ENCODE measurements at regions not wholly inside any gene's neighbourhood (a gene's known extent, or its start where the extent isn't known, plus 50 kb on each side); places are given as distances from the start of the nearest gene placed in this dataset.

GRCh38 chr2:41763141-41763540 is 284.7 kb upstream of the PKDCC start:
- no peaks in the 10 kb centered on the region for H3K9me3 ChIP-seq (replicated peaks in 1 of 11)
- H3K36me3 ChIP-seq: no peaks in the 10 kb centered on the region
- H3K27ac ChIP-seq: no peak overlapping the region
- no peaks in the 10 kb centered on the region for H4K20me1 ChIP-seq
- no peak overlapping the region for H3K4me3 ChIP-seq
- H3K9ac ChIP-seq: no peak overlapping the region
- H3K4me1 ChIP-seq: peaks cover 0 to 5% (median 2%) of the 10 kb centered on the region in 10 experiments; a peak in 11 of 20 replicates
- H3K27me3 ChIP-seq: no peaks in the 10 kb centered on the region
- no peak overlapping the region for H3K4me2 ChIP-seq
- no peak for TF ChIP-seq Cebpa-rat (IDR thresholded peaks at IDR 0.05)

- Histone ChIP-seq H3K4me2 (no peak overlapping the region), H3K4me1 (peaks cover 0 to 10% (median 6%) of the 10 kb centered on the region in 10 experiments; a peak in 11 of 20 replicates), H3K4me3 (no peak overlapping the region), H4K20me1 (no peaks in the 10 kb centered on the region), H3K27me3 (no peaks in the 10 kb centered on the region), H3K27ac (no peak overlapping the region), H3K9me3 (replicated peaks in 1 of 11) (no peaks in the 10 kb centered on the region), H3K36me3 (no peaks in the 10 kb centered on the region), H3K9ac (no peak overlapping the region)
- TF ChIP-seq Cebpa-rat (IDR thresholded peaks at IDR 0.05): no peak
Observed at GRCh38 chr2:41764131-41764530, 283.7 kb upstream of the PKDCC start.

- Histone ChIP-seq H3K27me3 (no peaks in the 10 kb centered on the region), H3K9me3 (replicated peaks in 1 of 11) (no peaks in the 10 kb centered on the region), H3K4me2 (no peak overlapping the region), H3K9ac (no peak overlapping the region), H3K36me3 (no peaks in the 10 kb centered on the region), H3K4me1 (peaks cover 0 to 10% (median 6%) of the 10 kb centered on the region in 10 experiments; a peak in 11 of 20 replicates), H3K4me3 (no peak overlapping the region), H4K20me1 (no peaks in the 10 kb centered on the region), H3K27ac (no peak overlapping the region)
- TF ChIP-seq Cebpa-rat (IDR thresholded peaks at IDR 0.05): no peak
Observed at GRCh38 chr2:41764919-41765318, 282.9 kb upstream of the PKDCC start.

- H3K4me3 ChIP-seq: no peak overlapping the region
- no peaks in the 10 kb centered on the region for H4K20me1 ChIP-seq
- H3K9me3 ChIP-seq (replicated peaks in 1 of 11): no peaks in the 10 kb centered on the region
- H3K4me1 ChIP-seq: peaks cover 0 to 10% (median 6%) of the 10 kb centered on the region in 10 experiments; a peak in 11 of 20 replicates
- no peaks in the 10 kb centered on the region for H3K36me3 ChIP-seq
- H3K9ac ChIP-seq: no peak overlapping the region
- peak overlapping the region in 8 of 11 experiments; percentile 18 to 48 (median 40); a peak in 14 of 22 replicates for H3K4me2 ChIP-seq
- H3K27ac ChIP-seq: no peak overlapping the region
- no peaks in the 10 kb centered on the region for H3K27me3 ChIP-seq
- TF ChIP-seq Cebpa-rat (IDR thresholded peaks at IDR 0.05): no peak
Observed at GRCh38 chr2:41768310-41768709, 279.5 kb upstream of the PKDCC start.

GRCh38 chr2:41771710-41772109 is 276.1 kb upstream of the PKDCC start:
- Histone ChIP-seq H3K36me3 (no peaks in the 10 kb centered on the region), H3K4me3 (no peak overlapping the region), H3K27ac (no peak overlapping the region), H3K4me2 (no peak overlapping the region), H4K20me1 (no peaks in the 10 kb centered on the region), H3K9ac (no peak overlapping the region), H3K9me3 (replicated peaks in 1 of 11) (peaks cover 0 to 7% (median 0%) of the 10 kb centered on the region in 11 experiments; a peak in 2 of 22 replicates), H3K4me1 (peaks cover 0 to 10% (median 6%) of the 10 kb centered on the region in 10 experiments; a peak in 11 of 20 replicates), H3K27me3 (no peaks in the 10 kb centered on the region)
- TF ChIP-seq Cebpa-rat (IDR thresholded peaks at IDR 0.05): no peak

GRCh38 chr2:41772697-41773096 is 275.1 kb upstream of the PKDCC start:
- Histone ChIP-seq H3K4me2 (no peak overlapping the region), H3K27ac (no peak overlapping the region), H4K20me1 (no peaks in the 10 kb centered on the region), H3K36me3 (no peaks in the 10 kb centered on the region), H3K4me3 (no peak overlapping the region), H3K9me3 (replicated peaks in 1 of 11) (peaks cover 0 to 7% (median 0%) of the 10 kb centered on the region in 11 experiments; a peak in 2 of 22 replicates), H3K9ac (no peak overlapping the region), H3K27me3 (no peaks in the 10 kb centered on the region), H3K4me1 (peaks cover 0 to 11% (median 8%) of the 10 kb centered on the region in 10 experiments; a peak in 11 of 20 replicates)
- TF ChIP-seq Cebpa-rat (IDR thresholded peaks at IDR 0.05): no peak

GRCh38 chr2:41774011-41774605 is 273.7 kb upstream of the PKDCC start:
- Histone ChIP-seq H3K27ac (no peak overlapping the region), H3K9me3 (replicated peaks in 1 of 11) (peaks cover 0 to 7% (median 0%) of the 10 kb centered on the region in 11 experiments; a peak in 2 of 22 replicates), H3K4me3 (no peak overlapping the region), H4K20me1 (no peaks in the 10 kb centered on the region), H3K27me3 (no peaks in the 10 kb centered on the region), H3K36me3 (no peaks in the 10 kb centered on the region), H3K4me2 (no peak overlapping the region), H3K4me1 (0 out of 20 replicates have a peak, but pooled peaks cover 0 to 7% (median 0%) of the 10 kb centered on the region in 10 experiments), H3K9ac (no peak overlapping the region)
- TF ChIP-seq Cebpa-rat (IDR thresholded peaks at IDR 0.05): no peak

- Histone ChIP-seq H3K27me3 (no peaks in the 10 kb centered on the region), H3K9me3 (replicated peaks in 1 of 11) (peaks cover 0 to 7% (median 0%) of the 10 kb centered on the region in 11 experiments; a peak in 2 of 22 replicates), H3K27ac (no peak overlapping the region), H4K20me1 (no peaks in the 10 kb centered on the region), H3K4me1 (peaks cover 0 to 7% (median 0%) of the 10 kb centered on the region in 10 experiments; a peak in 2 of 20 replicates), H3K36me3 (no peaks in the 10 kb centered on the region), H3K4me3 (no peak overlapping the region), H3K9ac (no peak overlapping the region), H3K4me2 (no peak overlapping the region)
- TF ChIP-seq Cebpa-rat (IDR thresholded peaks at IDR 0.05): 0 out of 22 replicates have a peak, but pooled peaks of 1 of the 11 experiments have one; percentile 31
Observed at GRCh38 chr2:41775366-41776025, 272.3 kb upstream of the PKDCC start.

- 0 out of 22 replicates have a peak overlapping the region, but pooled peaks of 1 of the 11 experiments have one; percentile 1 for H3K4me2 ChIP-seq
- TF ChIP-seq Cebpa-rat (IDR thresholded peaks at IDR 0.05): no peak
- no peak overlapping the region for H3K9ac ChIP-seq
- no peaks in the 10 kb centered on the region for H3K36me3 ChIP-seq
- no peak overlapping the region for H3K27ac ChIP-seq
- no peaks in the 10 kb centered on the region for H3K27me3 ChIP-seq
- no peaks in the 10 kb centered on the region for H4K20me1 ChIP-seq
- H3K4me1 ChIP-seq: peaks cover 3 to 20% (median 13%) of the 10 kb centered on the region in 10 experiments; a peak in 15 of 20 replicates
- peaks cover 0 to 7% (median 0%) of the 10 kb centered on the region in 11 experiments; a peak in 2 of 22 replicates for H3K9me3 ChIP-seq (replicated peaks in 1 of 11)
- no peak overlapping the region for H3K4me3 ChIP-seq
Observed at GRCh38 chr2:41779888-41780287, 267.9 kb upstream of the PKDCC start.
